VCaP (cell line): ENCODE measurements at regions not wholly inside any gene's neighbourhood (a gene's known extent, or its start where the extent isn't known, plus 50 kb on each side); places are given as distances from the start of the nearest gene placed in this dataset.

Experiments used
- H3K27ac ChIP-seq: fragments of 450-650 bp; 2 replicates; pipeline ENCODE4 v1.5.1; 2017
- TF ChIP-seq, protein P1 (sequence below): fragments of 450-650 bp; conservative IDR thresholded peaks from 2 replicates; pipeline ENCODE4 v1.5.1; 2017; ENCODE audit warnings: mild to moderate bottlenecking, moderate library complexity

- TF ChIP-seq, protein P1, sequence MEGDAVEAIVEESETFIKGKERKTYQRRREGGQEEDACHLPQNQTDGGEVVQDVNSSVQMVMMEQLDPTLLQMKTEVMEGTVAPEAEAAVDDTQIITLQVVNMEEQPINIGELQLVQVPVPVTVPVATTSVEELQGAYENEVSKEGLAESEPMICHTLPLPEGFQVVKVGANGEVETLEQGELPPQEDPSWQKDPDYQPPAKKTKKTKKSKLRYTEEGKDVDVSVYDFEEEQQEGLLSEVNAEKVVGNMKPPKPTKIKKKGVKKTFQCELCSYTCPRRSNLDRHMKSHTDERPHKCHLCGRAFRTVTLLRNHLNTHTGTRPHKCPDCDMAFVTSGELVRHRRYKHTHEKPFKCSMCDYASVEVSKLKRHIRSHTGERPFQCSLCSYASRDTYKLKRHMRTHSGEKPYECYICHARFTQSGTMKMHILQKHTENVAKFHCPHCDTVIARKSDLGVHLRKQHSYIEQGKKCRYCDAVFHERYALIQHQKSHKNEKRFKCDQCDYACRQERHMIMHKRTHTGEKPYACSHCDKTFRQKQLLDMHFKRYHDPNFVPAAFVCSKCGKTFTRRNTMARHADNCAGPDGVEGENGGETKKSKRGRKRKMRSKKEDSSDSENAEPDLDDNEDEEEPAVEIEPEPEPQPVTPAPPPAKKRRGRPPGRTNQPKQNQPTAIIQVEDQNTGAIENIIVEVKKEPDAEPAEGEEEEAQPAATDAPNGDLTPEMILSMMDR = no peak
- H3K27ac ChIP-seq = no peak overlapping the region
Observed at GRCh38 chr3:190213727-190214126, 93.0 kb upstream of the P3H2 start.

GRCh38 chr3:190210608-190211007 lies 89.9 kb upstream of the P3H2 start:
- H3K27ac ChIP-seq = no peak overlapping the region
- TF ChIP-seq, protein P1 = no peak

GRCh38 chr3:190209533-190209932 lies 88.8 kb upstream of the P3H2 start:
- H3K27ac ChIP-seq = no peak overlapping the region
- TF ChIP-seq, protein P1 = no peak

GRCh38 chr3:190208196-190208595 lies 87.5 kb upstream of the P3H2 start:
- TF ChIP-seq, protein P1 = no peak

DNA sequence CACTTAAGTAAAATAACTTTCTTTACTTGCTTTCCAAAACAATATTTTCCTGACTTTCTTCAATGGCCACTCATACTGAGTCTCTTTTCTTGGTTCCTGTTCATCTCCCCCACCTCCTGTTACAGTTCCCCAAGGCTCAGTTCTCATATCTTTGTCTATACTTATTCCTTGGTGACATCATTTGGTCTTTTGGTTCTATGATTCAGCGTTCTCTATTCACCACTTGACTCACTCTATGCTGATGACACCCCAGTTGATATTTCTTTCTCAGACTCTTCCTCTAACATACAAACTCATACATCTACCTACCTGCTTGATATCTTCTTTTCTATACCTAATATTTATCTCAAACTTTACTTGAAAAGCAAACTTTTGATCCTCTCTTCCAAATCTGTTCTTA lies 85.0 kb upstream of the P3H2 start:
- H3K27ac ChIP-seq = no peak overlapping the region
- TF ChIP-seq, protein P1 = no peak

More at GRCh38 chr3:190208196-190208595, 87.5 kb upstream of the P3H2 start:
- no peak overlapping the region for H3K27ac ChIP-seq

- no peak overlapping the region for H3K27ac ChIP-seq
- TF ChIP-seq, protein P1 = no peak
Observed at GRCh38 chr3:190204200-190204599, 83.5 kb upstream of the P3H2 start.

DNA sequence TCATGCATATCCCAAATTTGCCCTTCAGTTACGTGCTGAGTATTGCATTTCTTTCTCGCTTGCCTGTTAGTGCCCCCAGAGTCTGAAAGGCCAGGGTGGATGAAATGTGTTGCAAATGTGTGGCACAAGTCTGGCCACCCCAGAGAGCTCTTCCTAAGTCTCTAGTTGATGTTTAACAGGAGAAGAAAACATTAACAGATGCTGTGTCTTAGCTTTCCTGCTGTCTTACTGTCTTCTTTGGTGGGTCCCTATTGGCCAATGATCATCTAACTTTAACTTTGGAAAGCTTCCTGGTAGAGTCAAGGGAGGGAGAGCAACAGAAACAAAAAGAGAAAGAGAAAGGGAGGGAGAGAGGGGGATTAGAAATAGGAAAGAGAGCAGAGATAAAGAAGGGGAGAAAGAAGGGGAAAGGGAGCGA lies 76.7 kb upstream of the P3H2 start:
- TF ChIP-seq, protein P1 = no peak
- no peak overlapping the region for H3K27ac ChIP-seq

DNA sequence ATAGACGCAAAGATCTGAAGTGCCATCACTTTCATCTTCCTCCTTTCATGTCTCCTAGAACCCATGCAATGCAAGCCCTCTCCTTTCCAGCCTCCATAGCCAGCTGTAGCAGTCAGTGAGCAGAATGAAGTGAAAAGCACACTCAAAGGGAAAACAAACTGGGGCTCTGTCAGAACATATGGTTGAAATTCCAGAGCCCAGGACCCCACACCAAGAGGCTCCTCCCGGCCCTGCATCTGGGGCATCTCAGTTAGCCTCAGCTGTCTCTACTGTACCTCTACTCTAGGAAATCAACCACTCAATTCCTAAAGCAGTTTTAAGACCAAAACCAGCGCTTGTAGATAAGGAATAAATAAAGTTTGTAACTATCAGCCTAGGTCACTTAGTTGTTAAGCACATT lies 73.8 kb upstream of the P3H2 start:
- TF ChIP-seq, protein P1 = no peak
- H3K27ac ChIP-seq = no peak overlapping the region
